DND-41 (cell line): ENCODE measurements at regions not wholly inside any gene's neighbourhood (a gene's known extent, or its start where the extent isn't known, plus 50 kb on each side); places are given as distances from the start of the nearest gene placed in this dataset.

Source experiments
- ATAC-seq: fragments of 200-7000 bp; cut with Tn5 transposase; 3 replicates; pipeline ENCODE4 v1.9.1; 2021; ENCODE audit warnings: low read depth; ENCODE audit not compliant: insufficient read depth
- DNase-seq: peaks from one replicate; pipeline ENCODE4 v3.0.0-alpha.2; 2020
- H2AFZ ChIP-seq: 2 replicates; pipeline ENCODE4 v1.6.0; 2012; ENCODE audit warnings: low read depth, low read length
- H3K27ac ChIP-seq: 2 replicates; pipeline ENCODE4 v1.5.1; 2012; ENCODE audit warnings: low read length, inconsistent platforms
- H3K27me3 ChIP-seq: fragments of 200-600 bp; sonication (generic); 2 replicates; pipeline ENCODE4 v1.6.0; 2012; ENCODE audit warnings: low read length, mild to moderate bottlenecking, inconsistent platforms; ENCODE audit not compliant: insufficient read depth, poor library complexity
- H3K36me3 ChIP-seq: 2 replicates; pipeline ENCODE4 v1.5.1; 2012; ENCODE audit warnings: low read length, inconsistent platforms; ENCODE audit not compliant: insufficient read depth
- H3K4me1 ChIP-seq: 2 replicates; pipeline ENCODE4 v1.5.1; 2012; ENCODE audit warnings: mild to moderate bottlenecking, low read length; ENCODE audit not compliant: insufficient read depth
- H3K4me2 ChIP-seq: 2 replicates; pipeline ENCODE4 v1.6.0; 2012; ENCODE audit warnings: mild to moderate bottlenecking, moderate library complexity, low read length, inconsistent platforms; ENCODE audit not compliant: insufficient read depth
- H3K4me3 ChIP-seq, 2 experiments: fragments of 200-600 bp in 1 of 2; shearing (Covaris generic) in 1 of 2; 2 replicates each; pipeline ENCODE4 v1.5.1; 2012 to 2016; ENCODE audit warnings: inconsistent platforms in 2 of 2, low read length in 2 of 2, mild to moderate bottlenecking in 2 of 2, low read depth in 1 of 2, moderate library complexity in 1 of 2
- H3K79me2 ChIP-seq: 2 replicates; pipeline ENCODE4 v1.6.0; 2012; ENCODE audit warnings: low read length, inconsistent platforms; ENCODE audit not compliant: insufficient read depth
- H3K9ac ChIP-seq: 2 replicates; pipeline ENCODE4 v1.6.0; 2012; ENCODE audit warnings: low read depth, mild to moderate bottlenecking, inconsistent platforms, low read length, moderate library complexity
- H3K9me3 ChIP-seq: 2 replicates; pipeline ENCODE4 v1.5.1; 2012; ENCODE audit warnings: low read length, moderate library complexity, mild to moderate bottlenecking, inconsistent platforms; ENCODE audit not compliant: insufficient read depth, severe bottlenecking
- H4K20me1 ChIP-seq: 2 replicates; pipeline ENCODE4 v1.6.0; 2012; ENCODE audit warnings: low read length; ENCODE audit not compliant: insufficient read depth
- EZH2 ChIP-seq: IDR thresholded peaks from 3 replicates; pipeline ENCODE4 v1.6.1; 2012; ENCODE audit warnings: borderline replicate concordance, low read depth, mild to moderate bottlenecking, moderate library complexity, low read length, inconsistent platforms; ENCODE audit not compliant: severe bottlenecking
- TF ChIP-seq, protein P1 (sequence below): IDR thresholded peaks from 2 replicates; pipeline ENCODE4 v1.5.1; 2012; ENCODE audit warnings: borderline replicate concordance, low read length, moderate library complexity, mild to moderate bottlenecking; ENCODE audit not compliant: poor library complexity, severe bottlenecking; ENCODE audit errors: extremely low read depth

DNA sequence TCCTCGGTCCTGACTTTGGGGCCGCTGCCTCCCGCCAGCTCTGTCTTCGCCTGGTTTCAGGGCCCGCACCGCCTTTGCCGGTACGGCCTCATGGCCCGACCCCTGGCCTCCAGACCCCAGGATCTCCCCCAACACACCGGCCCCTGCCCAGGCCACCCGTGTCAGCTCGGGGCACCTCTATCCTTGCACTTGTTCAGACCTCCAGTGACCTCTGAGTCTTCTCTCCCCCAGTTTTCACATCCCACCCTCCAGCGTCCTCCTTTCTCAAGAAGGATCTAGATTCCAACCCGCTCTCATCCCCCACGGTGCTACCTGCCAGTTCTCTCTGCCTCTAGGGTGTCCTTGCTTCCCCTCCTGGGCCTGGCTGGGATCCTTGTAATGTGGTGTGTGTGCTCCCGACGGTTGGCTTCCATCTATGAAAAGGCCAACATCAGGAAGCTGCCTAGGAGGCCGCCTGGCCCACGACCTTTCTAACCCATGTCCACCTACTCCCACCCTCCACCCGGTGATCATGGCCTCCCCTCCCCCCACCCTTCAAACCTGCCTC, 61.1 kb downstream of the SPATA31C2 start:
- no peak overlapping the region for H3K4me3 ChIP-seq
- no peak overlapping the region for H3K27ac ChIP-seq
- TF ChIP-seq EZH2 = no peak
- TF ChIP-seq, protein P1, sequence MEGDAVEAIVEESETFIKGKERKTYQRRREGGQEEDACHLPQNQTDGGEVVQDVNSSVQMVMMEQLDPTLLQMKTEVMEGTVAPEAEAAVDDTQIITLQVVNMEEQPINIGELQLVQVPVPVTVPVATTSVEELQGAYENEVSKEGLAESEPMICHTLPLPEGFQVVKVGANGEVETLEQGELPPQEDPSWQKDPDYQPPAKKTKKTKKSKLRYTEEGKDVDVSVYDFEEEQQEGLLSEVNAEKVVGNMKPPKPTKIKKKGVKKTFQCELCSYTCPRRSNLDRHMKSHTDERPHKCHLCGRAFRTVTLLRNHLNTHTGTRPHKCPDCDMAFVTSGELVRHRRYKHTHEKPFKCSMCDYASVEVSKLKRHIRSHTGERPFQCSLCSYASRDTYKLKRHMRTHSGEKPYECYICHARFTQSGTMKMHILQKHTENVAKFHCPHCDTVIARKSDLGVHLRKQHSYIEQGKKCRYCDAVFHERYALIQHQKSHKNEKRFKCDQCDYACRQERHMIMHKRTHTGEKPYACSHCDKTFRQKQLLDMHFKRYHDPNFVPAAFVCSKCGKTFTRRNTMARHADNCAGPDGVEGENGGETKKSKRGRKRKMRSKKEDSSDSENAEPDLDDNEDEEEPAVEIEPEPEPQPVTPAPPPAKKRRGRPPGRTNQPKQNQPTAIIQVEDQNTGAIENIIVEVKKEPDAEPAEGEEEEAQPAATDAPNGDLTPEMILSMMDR = no peak
- no peak overlapping the region for H3K9ac ChIP-seq
- ATAC-seq = no peak
- no peak for DNase-seq
- peaks cover 6% of the 10 kb centered on the region for H3K27me3 ChIP-seq
- H3K9me3 ChIP-seq = no peaks in the 10 kb centered on the region
- H3K79me2 ChIP-seq = no peaks in the 10 kb centered on the region
- no peaks in the 10 kb centered on the region for H3K4me1 ChIP-seq
- H3K4me2 ChIP-seq = no peak overlapping the region
- H4K20me1 ChIP-seq = no peaks in the 10 kb centered on the region
- no peak overlapping the region for H2AFZ ChIP-seq
- no peaks in the 10 kb centered on the region for H3K36me3 ChIP-seq

DNA sequence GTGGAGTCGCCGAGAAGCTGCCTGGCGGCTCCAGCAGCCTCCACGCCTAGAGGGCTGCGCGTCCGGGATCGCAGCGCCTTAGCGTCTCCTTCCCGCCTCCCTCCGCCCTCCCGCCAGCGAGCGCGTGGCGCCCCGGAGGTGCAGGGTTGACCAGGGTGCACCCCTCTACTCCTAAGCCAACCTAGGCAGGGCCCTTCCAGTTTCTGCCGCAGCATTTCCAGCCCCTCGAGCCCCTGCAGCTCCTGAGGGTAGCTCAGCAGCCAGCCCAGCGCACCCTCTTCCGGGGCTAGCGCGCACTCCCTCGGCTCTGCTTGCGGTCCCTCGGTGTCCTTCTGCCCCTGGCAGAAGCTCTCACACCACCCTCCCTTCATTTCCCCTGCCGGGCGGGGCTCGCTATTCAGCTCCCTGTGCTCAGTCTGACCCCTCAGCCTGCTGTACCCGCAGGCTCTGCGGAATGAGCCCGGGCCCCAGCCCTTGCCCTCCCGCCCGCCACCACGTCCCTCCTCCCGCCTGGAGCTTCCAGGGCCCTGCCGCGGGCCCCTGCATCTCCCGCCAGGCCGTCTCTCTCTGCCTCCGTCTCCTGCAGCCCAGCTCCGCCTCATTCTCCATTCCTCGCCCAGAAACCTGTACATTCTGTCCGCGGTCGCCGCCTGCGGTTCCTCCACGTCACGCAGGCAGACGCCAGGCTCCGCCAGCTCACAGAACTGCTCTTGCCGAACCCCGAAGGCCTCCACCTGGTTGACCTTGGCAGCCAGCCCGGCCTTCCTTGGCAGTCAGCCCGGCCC, 61.8 kb downstream of the SPATA31C2 start:
- Histone ChIP-seq H3K79me2 (no peaks in the 10 kb centered on the region), H3K27me3 (peaks cover 6% of the 10 kb centered on the region), H2AFZ (no peak overlapping the region), H3K27ac (no peak overlapping the region), H3K9me3 (no peaks in the 10 kb centered on the region), H3K4me3 (no peak overlapping the region), H3K36me3 (no peaks in the 10 kb centered on the region), H3K9ac (no peak overlapping the region), H4K20me1 (no peaks in the 10 kb centered on the region), H3K4me1 (no peaks in the 10 kb centered on the region), H3K4me2 (no peak overlapping the region)
- no peak for TF ChIP-seq EZH2
- TF ChIP-seq, protein P1 = no peak
- ATAC-seq = no peak
- no peak for DNase-seq

DNA sequence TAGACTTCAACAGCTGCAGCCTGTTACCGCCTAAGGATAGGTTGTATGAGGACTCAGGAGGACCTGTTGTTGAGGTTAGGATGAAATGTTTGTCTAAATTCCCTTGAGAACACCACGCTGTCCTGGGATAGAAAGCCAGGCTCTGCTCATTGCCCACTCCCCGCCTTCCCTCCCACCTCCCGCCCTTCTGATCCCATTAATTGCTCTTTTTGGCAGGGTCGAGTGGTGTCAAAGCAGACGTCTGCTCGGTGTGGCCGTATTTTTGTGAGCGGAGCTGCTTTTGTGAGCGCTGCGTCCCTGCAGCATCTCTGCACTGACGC, 62.3 kb downstream of the SPATA31C2 start:
- no peak overlapping the region for H3K4me3 ChIP-seq
- H3K79me2 ChIP-seq = no peaks in the 10 kb centered on the region
- H2AFZ ChIP-seq = no peak overlapping the region
- no peak overlapping the region for H3K4me2 ChIP-seq
- DNase-seq (no peak), ATAC-seq (no peak)
- no peaks in the 10 kb centered on the region for H3K9me3 ChIP-seq
- TF ChIP-seq, protein P1 = no peak
- TF ChIP-seq EZH2 = no peak
- H3K27ac ChIP-seq = no peak overlapping the region
- no peak overlapping the region for H3K9ac ChIP-seq
- peaks cover 6% of the 10 kb centered on the region for H3K27me3 ChIP-seq
- H3K4me1 ChIP-seq = no peaks in the 10 kb centered on the region
- no peaks in the 10 kb centered on the region for H3K36me3 ChIP-seq
- H4K20me1 ChIP-seq = no peaks in the 10 kb centered on the region
